NCI-H187 (cell line): ENCODE measurements at regions not wholly inside any gene's neighbourhood (a gene's known extent, or its start where the extent isn't known, plus 50 kb on each side); places are given as distances from the start of the nearest gene placed in this dataset.
"Not testable (repeated sequence)": the region's sequence is repeated elsewhere in the genome, so short reads cannot be mapped to it uniquely, and the experiment has no call there.

ENCODE experiments used
- DNase-seq, 2 experiments: peaks; one replicate each; lab custom pipeline; 2025; lab: John Stamatoyannopoulos, UW

- DNase-seq = no peak
Measured at GRCh38 chr3:95172164-95172943, 1109.5 kb downstream of the NSUN3 start.

- no peak for DNase-seq
Measured at GRCh38 chr3:95177096-95177495, 1114.2 kb downstream of the NSUN3 start.

DNA sequence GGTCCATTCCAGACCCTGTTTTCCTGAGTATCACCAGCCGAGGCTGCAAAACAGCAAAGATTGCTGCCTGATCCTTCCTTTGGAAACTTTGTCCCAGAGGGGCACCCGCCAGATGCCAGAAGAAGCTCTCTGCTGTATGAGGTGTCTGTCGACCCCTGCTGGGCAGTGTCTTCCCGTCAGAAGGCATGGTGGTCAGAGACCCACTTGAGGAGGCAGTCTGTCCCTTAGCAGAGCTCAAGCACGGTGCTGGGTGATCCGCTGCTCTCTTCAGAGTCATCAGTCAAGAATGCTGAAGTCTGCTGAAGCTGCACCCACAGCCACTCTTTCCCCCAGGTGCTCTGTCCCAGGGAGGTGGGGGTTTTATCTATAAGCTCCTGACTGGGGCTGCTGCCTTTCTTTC lies 1121.2 kb downstream of the NSUN3 start:
- DNase-seq = no peak

- DNase-seq = no peak
Measured at GRCh38 chr3:95189348-95189747, 1126.5 kb downstream of the NSUN3 start.

GRCh38 chr3:95197661-95198060 lies 1134.8 kb downstream of the NSUN3 start:
- no peak for DNase-seq

DNA sequence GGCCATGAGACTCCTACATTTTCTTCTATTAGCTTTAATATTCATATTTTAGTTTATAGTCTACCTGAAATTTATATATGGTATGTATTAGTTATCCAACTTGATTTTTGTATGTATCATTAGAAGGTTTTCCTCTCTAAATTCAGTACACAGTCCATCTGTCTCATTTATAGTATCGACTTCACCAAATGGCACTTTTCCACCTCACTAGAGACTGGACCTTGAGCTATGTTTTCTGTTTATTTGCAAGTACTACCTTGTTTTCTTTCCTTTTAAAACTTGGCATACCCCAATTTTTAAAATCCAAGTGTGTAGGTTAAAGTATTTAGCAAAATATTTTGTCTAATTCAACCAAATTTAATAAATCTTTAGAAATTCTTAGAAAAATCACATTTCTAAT lies 1137.5 kb downstream of the NSUN3 start:
- DNase-seq = no peak

DNA sequence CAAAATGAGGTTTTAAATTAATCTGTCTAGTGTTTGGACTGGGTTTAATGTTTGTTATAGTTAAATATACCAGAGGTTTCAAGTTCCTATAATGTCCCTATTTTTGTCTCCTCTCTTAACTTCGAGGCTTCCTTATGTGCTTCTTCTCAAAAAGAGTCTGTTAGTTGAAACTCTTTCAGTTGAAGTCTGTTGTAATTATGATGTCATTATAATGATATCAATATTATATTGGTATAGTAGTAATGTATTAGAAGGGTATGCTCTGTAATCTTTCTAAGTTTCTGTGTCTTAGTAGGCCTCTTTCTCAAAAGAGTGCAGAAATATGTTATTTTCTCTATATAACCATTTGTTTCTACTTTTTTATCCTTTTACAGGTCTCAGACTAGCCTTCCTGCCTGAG lies 1148.0 kb downstream of the NSUN3 start:
- no peak for DNase-seq

DNA sequence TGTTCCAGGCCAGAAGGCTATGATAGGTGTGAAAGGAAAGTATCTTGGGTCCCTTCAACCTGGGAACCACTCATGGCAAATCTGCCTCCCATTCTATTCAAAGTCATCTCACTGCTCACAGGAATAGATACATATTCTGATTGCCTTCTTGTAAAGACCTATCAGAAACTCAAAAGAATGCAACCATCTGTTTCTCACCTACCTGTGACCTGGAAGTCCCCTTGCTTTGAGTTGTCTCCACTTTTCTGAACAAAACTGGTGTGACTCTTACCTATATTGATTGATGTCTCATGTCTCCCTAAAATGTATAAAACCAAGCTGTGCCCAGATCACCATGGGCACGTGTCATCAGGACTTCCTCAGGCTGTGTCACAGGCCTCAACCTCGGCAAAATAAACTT lies 1149.3 kb downstream of the NSUN3 start:
- DNase-seq = no peak

GRCh38 chr3:95215437-95215957 lies 1152.6 kb downstream of the NSUN3 start:
- DNase-seq = no peak

DNA sequence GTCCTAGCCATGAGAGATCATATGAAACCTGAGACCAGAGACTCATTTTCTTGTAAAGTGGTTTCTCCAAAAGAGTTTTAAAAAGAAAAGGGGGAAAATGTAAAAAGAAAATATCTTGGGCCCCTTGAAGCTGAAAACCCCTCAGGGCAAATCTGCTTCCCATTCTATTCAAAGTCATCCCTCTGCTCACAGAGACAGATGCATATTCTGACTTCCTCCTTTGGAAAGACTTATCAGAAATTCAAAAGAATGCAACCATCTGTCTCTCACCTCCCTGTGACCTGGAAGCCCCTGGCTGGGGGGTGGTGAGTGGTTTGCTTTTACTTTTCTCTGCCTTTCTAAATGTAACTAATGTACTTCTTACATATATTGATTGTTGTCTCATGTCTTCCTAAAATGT lies 1154.8 kb downstream of the NSUN3 start:
- no peak for DNase-seq

DNA sequence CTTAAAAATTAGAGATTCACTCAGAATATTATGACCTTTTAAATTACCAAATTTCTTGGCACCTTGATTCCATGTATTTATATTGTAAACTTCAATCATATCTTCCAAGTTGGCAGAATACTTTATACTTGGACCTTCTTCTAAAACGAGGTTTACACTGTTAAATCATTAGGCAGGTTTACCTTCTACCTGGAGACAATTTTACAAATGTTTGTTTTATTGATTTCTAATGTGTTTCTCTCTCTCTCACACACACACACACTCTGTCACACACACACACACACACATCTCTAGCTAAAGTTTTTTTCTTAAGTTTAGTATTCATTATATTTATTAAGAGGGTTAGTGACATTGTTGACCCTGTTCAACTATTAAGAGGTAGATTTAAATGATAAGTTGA lies 1155.6 kb downstream of the NSUN3 start:
- DNase-seq = no peak

DNA sequence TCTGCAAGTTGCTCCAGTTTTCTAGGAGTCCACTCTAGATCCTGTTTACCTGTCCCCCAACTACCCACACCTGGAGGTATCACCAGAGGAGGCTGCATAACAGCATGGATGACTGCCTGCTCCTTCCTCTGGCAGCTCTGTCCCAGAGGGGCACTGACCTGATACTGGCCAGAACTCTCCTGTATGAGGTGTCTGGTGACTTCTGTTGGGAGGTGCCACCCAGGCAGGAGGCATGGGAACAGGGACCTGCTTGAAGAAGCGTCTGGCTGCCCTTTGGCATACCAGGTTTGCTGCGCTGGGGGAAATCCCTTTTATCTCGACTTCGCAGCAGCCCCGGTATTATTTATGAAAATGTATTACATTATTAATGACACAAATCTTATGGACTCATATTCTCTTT lies 1163.6 kb downstream of the NSUN3 start:
- DNase-seq = no peak

DNA sequence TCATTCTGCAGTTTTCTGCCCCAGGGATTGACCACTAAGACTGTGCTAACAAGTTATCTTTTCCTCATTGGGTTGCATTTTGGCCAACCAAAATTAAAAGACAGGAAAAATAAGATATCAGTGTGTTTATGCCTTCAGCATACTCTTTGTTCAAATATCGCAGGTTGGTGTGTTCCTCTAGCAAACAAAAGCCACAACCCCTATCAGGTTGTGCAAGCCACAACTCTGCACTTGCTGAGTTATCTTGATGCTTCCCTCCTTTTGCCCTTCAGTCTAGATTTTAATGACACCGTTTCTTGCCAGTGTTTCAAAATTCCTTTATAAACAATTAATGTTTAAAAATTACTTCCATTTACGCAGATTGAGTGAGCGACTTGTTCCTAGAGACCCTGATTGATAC lies 1164.2 kb downstream of the NSUN3 start:
- no peak for DNase-seq

- DNase-seq = no peak
Measured at GRCh38 chr3:95228416-95228815, 1165.6 kb downstream of the NSUN3 start.

- DNase-seq = no peak
Measured at GRCh38 chr3:95235916-95236315, 1173.1 kb downstream of the NSUN3 start.

- no peak for DNase-seq
Measured at GRCh38 chr3:95237783-95238182, 1174.9 kb downstream of the NSUN3 start.

GRCh38 chr3:95240395-95240794 lies 1177.5 kb downstream of the NSUN3 start:
- DNase-seq = no peak

- not testable (repeated sequence) for DNase-seq
Measured at GRCh38 chr3:95241256-95241655, 1178.4 kb downstream of the NSUN3 start.

- no peak for DNase-seq
Measured at GRCh38 chr3:95246413-95246812, 1183.6 kb downstream of the NSUN3 start.

GRCh38 chr3:95254061-95254460 lies 1191.2 kb downstream of the NSUN3 start:
- no peak for DNase-seq

GRCh38 chr3:95254758-95255157 lies 1191.9 kb downstream of the NSUN3 start:
- DNase-seq = no peak

GRCh38 chr3:95265129-95265528 lies 1202.3 kb downstream of the NSUN3 start:
- no peak for DNase-seq

GRCh38 chr3:95271395-95271794 lies 1208.5 kb downstream of the NSUN3 start:
- DNase-seq = no peak

GRCh38 chr3:95272166-95272565 lies 1209.3 kb downstream of the NSUN3 start:
- DNase-seq = no peak
